CD1c-positive myeloid dendritic cell (primary cell): ENCODE measurements at regions not wholly inside any gene's neighbourhood (a gene's known extent, or its start where the extent isn't known, plus 50 kb on each side); places are given as distances from the start of the nearest gene placed in this dataset.

Experiments used
- DNase-seq: peaks from one replicate; pipeline ENCODE4 v3.0.0-alpha.2; 2016; ENCODE audit errors: extremely low spot score

GRCh38 chr1:175826705-175827104 is 83.3 kb upstream of the TNR start:
- DNase-seq, result peak; percentile 33

- DNase-seq, result no peak
Measured at GRCh38 chr1:175824079-175824478, 80.7 kb upstream of the TNR start.

- no peak for DNase-seq
Measured at GRCh38 chr1:175823406-175823805, 80.0 kb upstream of the TNR start.

GRCh38 chr1:175822580-175822979 is 79.2 kb upstream of the TNR start:
- DNase-seq, result no peak

- no peak for DNase-seq
Measured at GRCh38 chr1:175820456-175821025, 77.1 kb upstream of the TNR start.

- DNase-seq, result no peak
Measured at GRCh38 chr1:175818929-175819328, 75.5 kb upstream of the TNR start.

GRCh38 chr1:175817445-175817844 is 74.0 kb upstream of the TNR start:
- DNase-seq, result no peak

GRCh38 chr1:175814885-175815284 is 71.5 kb upstream of the TNR start:
- DNase-seq, result no peak

GRCh38 chr1:175812936-175813335 is 69.5 kb upstream of the TNR start:
- no peak for DNase-seq

- no peak for DNase-seq
Measured at GRCh38 chr1:175810305-175810704, 66.9 kb upstream of the TNR start.

- DNase-seq, result no peak
Measured at GRCh38 chr1:175808999-175809398, 65.6 kb upstream of the TNR start.

GRCh38 chr1:175808573-175808972 is 65.2 kb upstream of the TNR start:
- no peak for DNase-seq

- DNase-seq, result no peak
Measured at GRCh38 chr1:175804561-175804960, 61.2 kb upstream of the TNR start.

GRCh38 chr1:175803413-175803812 is 60.0 kb upstream of the TNR start:
- no peak for DNase-seq

- no peak for DNase-seq
Measured at GRCh38 chr1:175802407-175803123, 59.2 kb upstream of the TNR start.

- no peak for DNase-seq
Measured at GRCh38 chr1:175801979-175802378, 58.6 kb upstream of the TNR start.

GRCh38 chr1:175797576-175797975 is 54.2 kb upstream of the TNR start:
- no peak for DNase-seq

- no peak for DNase-seq
Measured at GRCh38 chr1:175794586-175794985, 51.2 kb upstream of the TNR start.

GRCh38 chr1:175793617-175794016 is 50.2 kb upstream of the TNR start:
- no peak for DNase-seq
